Osteocyte (in vitro differentiated cells): ENCODE measurements at regions not wholly inside any gene's neighbourhood (a gene's known extent, or its start where the extent isn't known, plus 50 kb on each side); places are given as distances from the start of the nearest gene placed in this dataset.

Experiments used
- DNase-seq: peaks from one replicate; pipeline ENCODE4 v3.0.0; 2021; ENCODE audit warnings: mixed read lengths; ENCODE audit not compliant: unreplicated experiment; ENCODE audit errors: extremely low spot score
- H3K27ac Mint-ChIP-seq: one replicate; pipeline ENCODE4 v1.8.0; 2021; ENCODE audit warnings: mild to moderate bottlenecking, mixed read lengths; ENCODE audit not compliant: unreplicated experiment
- H3K27me3 Mint-ChIP-seq: one replicate; pipeline ENCODE4 v1.8.0; 2021; ENCODE audit warnings: mixed read lengths; ENCODE audit not compliant: unreplicated experiment
- H3K36me3 Mint-ChIP-seq: one replicate; pipeline ENCODE4 v1.8.0; 2021; ENCODE audit warnings: mixed read lengths; ENCODE audit not compliant: unreplicated experiment
- H3K4me1 Mint-ChIP-seq: one replicate; pipeline ENCODE4 v1.8.0; 2021; ENCODE audit warnings: mixed read lengths; ENCODE audit not compliant: unreplicated experiment
- H3K4me3 Mint-ChIP-seq: one replicate; pipeline ENCODE4 v1.8.0; 2021; ENCODE audit warnings: mild to moderate bottlenecking, moderate library complexity, mixed read lengths; ENCODE audit not compliant: unreplicated experiment
- H3K9me3 Mint-ChIP-seq: one replicate; pipeline ENCODE4 v1.8.0; 2021; ENCODE audit warnings: mixed read lengths; ENCODE audit not compliant: unreplicated experiment
- CTCF ChIP-seq: fragments of 200-600 bp; sonication (generic); IDR thresholded peaks from 2 replicates; pipeline ENCODE4 v1.5.0; 2021; ENCODE audit warnings: antibody characterized with exemption, mild to moderate bottlenecking, moderate library complexity

GRCh38 chr2:176566496-176566895 is 297.3 kb downstream of the MTX2 start:
- Mint-ChIP-seq H3K9me3 (no peaks in the 10 kb centered on the region), H3K36me3 (no peaks in the 10 kb centered on the region), H3K4me3 (no peak overlapping the region), H3K27ac (no peak overlapping the region), H3K27me3 (peaks cover 6% of the 10 kb centered on the region), H3K4me1 (no peaks in the 10 kb centered on the region)
- no peak for DNase-seq
- no peak for TF ChIP-seq CTCF

DNA sequence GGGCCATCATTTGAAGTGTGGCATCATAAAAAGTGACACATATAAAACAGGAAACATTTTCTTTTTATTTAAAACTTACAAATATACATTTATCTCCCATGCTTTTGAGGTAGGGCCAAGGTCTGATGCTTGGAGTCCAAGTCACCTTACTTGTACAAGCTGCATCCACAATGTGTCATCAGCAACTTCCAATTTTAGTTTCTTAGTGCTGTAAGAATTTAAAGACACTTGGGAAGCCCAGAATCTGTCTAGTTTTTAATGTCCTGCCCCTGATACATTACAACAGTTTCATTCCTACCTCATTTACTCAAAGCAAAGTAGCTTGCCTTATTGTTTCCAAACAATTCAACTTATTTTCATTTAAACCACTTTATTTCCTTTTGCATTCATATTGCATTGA is 297.7 kb downstream of the MTX2 start:
- H3K9me3 Mint-ChIP-seq = no peaks in the 10 kb centered on the region
- no peak for TF ChIP-seq CTCF
- H3K27ac Mint-ChIP-seq = no peak overlapping the region
- H3K36me3 Mint-ChIP-seq = no peaks in the 10 kb centered on the region
- no peak for DNase-seq
- peaks cover 6% of the 10 kb centered on the region for H3K27me3 Mint-ChIP-seq
- H3K4me3 Mint-ChIP-seq = no peak overlapping the region
- H3K4me1 Mint-ChIP-seq = no peaks in the 10 kb centered on the region

DNA sequence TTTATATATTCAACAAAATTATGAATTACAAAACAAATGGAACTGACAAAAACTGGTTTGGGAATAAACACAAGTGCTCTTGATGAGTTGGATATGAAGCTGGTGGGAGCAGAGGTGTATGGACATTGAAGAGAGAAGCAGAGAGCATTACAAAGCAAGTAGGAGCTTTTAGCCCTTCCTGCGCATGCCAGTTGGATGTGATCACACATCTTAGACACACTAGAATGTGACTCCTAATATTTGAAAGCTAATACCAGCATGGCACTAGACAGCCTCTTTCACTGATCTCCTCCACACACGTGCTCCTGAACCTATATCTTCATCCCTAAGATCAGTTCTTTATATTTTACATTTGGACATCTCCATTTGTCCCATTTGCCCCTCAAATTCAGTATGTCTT is 298.1 kb downstream of the MTX2 start:
- Mint-ChIP-seq H3K36me3 (no peaks in the 10 kb centered on the region), H3K4me3 (no peak overlapping the region), H3K27me3 (peaks cover 8% of the 10 kb centered on the region), H3K27ac (no peak overlapping the region), H3K9me3 (no peaks in the 10 kb centered on the region), H3K4me1 (no peaks in the 10 kb centered on the region)
- no peak for DNase-seq
- TF ChIP-seq CTCF = no peak

GRCh38 chr2:176569574-176569973 is 300.3 kb downstream of the MTX2 start:
- H3K27me3 Mint-ChIP-seq = peaks cover 8% of the 10 kb centered on the region
- H3K27ac Mint-ChIP-seq = no peak overlapping the region
- H3K36me3 Mint-ChIP-seq = no peaks in the 10 kb centered on the region
- H3K4me3 Mint-ChIP-seq = no peak overlapping the region
- H3K4me1 Mint-ChIP-seq = no peaks in the 10 kb centered on the region
- no peak for TF ChIP-seq CTCF
- H3K9me3 Mint-ChIP-seq = no peaks in the 10 kb centered on the region
- DNase-seq = no peak

DNA sequence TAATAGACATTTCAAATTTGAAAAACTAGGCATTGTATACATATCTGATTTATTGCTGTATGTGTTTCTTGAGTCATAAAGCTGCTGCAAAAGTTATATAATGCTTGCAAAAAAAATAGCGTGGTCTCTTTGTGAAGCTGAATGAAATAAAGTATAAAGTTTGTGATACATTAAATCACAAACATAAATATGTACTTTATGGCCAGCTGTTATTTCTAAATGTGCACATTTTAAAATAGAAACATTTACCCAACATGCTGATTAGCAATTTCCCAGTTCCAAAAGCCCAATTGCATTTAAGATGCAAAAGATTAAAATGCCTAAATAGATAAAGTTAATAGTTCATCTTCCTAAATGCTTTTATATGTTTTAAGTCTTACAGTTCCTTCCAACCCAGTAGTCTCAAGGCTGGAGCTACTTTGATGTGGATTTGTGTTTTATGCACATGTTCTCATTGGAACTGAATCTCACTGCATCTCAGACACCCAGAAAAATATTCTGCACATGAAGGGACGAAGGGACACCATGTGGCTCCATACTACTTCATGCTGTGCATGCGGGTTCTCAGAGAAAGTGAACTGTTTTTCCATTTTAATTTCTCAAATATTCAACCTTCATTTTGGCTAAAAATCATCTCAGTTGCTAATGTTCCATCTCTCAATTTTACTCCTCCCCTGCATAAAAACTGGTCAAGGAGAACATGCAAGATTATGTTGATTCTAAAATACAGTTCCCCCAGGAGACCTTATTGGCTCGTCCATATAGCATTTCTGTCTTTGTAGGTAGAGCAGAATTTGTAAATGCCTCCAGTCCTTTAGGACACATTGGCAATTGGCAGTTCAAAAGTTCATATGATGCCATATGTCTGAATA is 304.6 kb downstream of the MTX2 start:
- H3K4me1 Mint-ChIP-seq = no peaks in the 10 kb centered on the region
- peaks cover 6% of the 10 kb centered on the region for H3K27me3 Mint-ChIP-seq
- no peak for TF ChIP-seq CTCF
- no peak for DNase-seq
- H3K27ac Mint-ChIP-seq = no peak overlapping the region
- peaks cover 4% of the 10 kb centered on the region for H3K9me3 Mint-ChIP-seq
- no peak overlapping the region for H3K4me3 Mint-ChIP-seq
- H3K36me3 Mint-ChIP-seq = no peaks in the 10 kb centered on the region
